Activated CD4-positive, CD25-positive, alpha-beta regulatory T cell treated with anti-CD3 and anti-CD28 coated beads, Interleukin-2, amount 50 U/mL, for 24 hours (primary cell): ENCODE measurements at regions not wholly inside any gene's neighbourhood (a gene's known extent, or its start where the extent isn't known, plus 50 kb on each side); places are given as distances from the start of the nearest gene placed in this dataset.
A peak's percentile ranks its signal among the peaks of the same experiment; 100 is the strongest.

Source experiments
- ATAC-seq, 2 donors: fragments of 150-1000 bp; cut with Tn5 transposase; one replicate each; pipeline ENCODE4 v1.10.0; 2021; ENCODE audit warnings: mild to moderate bottlenecking in 1 of 2, moderate library complexity in 1 of 2

GRCh38 chr5:34510002-34510401 is 146.1 kb upstream of the RAI14 start:
- no peak for ATAC-seq

- no peak for ATAC-seq
Measured at GRCh38 chr5:34511063-34511462, 145.1 kb upstream of the RAI14 start.

GRCh38 chr5:34511481-34511880 is 144.6 kb upstream of the RAI14 start:
- no peak for ATAC-seq

- no peak for ATAC-seq
Measured at GRCh38 chr5:34511915-34512314, 144.2 kb upstream of the RAI14 start.

- ATAC-seq, result no peak
Measured at GRCh38 chr5:34516166-34516565, 140.0 kb upstream of the RAI14 start.

- no peak for ATAC-seq
Measured at GRCh38 chr5:34516686-34517085, 139.4 kb upstream of the RAI14 start.

GRCh38 chr5:34517249-34517648 is 138.9 kb upstream of the RAI14 start:
- ATAC-seq, result no peak

- ATAC-seq, result no peak
Measured at GRCh38 chr5:34519489-34520220, 136.5 kb upstream of the RAI14 start.

- ATAC-seq, result no peak
Measured at GRCh38 chr5:34521628-34522290, 134.4 kb upstream of the RAI14 start.

- ATAC-seq, result peak in 1 of 2 donors; percentile 67
Measured at GRCh38 chr5:34522599-34523386, 133.3 kb upstream of the RAI14 start.

GRCh38 chr5:34523387-34523726 is 132.8 kb upstream of the RAI14 start:
- no peak for ATAC-seq

- no peak for ATAC-seq
Measured at GRCh38 chr5:34524123-34524522, 132.0 kb upstream of the RAI14 start.

GRCh38 chr5:34525761-34526160 is 130.4 kb upstream of the RAI14 start:
- no peak for ATAC-seq

GRCh38 chr5:34526682-34527305 is 129.3 kb upstream of the RAI14 start:
- ATAC-seq, result no peak

GRCh38 chr5:34529581-34530331 is 126.4 kb upstream of the RAI14 start:
- no peak for ATAC-seq

GRCh38 chr5:34530637-34531036 is 125.5 kb upstream of the RAI14 start:
- ATAC-seq, result no peak

GRCh38 chr5:34531751-34532360 is 124.3 kb upstream of the RAI14 start:
- no peak for ATAC-seq

GRCh38 chr5:34533582-34534522 is 122.3 kb upstream of the RAI14 start:
- no peak for ATAC-seq

- no peak for ATAC-seq
Measured at GRCh38 chr5:34534523-34535103, 121.5 kb upstream of the RAI14 start.

GRCh38 chr5:34535433-34535832 is 120.7 kb upstream of the RAI14 start:
- ATAC-seq, result no peak
